Keratinocyte (primary cell): ENCODE measurements at regions not wholly inside any gene's neighbourhood (a gene's known extent, or its start where the extent isn't known, plus 50 kb on each side); places are given as distances from the start of the nearest gene placed in this dataset.

Source experiments
- CTCF ChIP-seq, 3 experiments: IDR thresholded peaks in 1 of 3; conservative IDR thresholded peaks in 1 of 3; optimal IDR thresholded peaks in 1 of 3; 2 replicates in 2 of 3; 3 replicates in 1 of 3; pipeline versions ENCODE3 to v1.5.1; 2011; ENCODE audit warnings: low read length in 3 of 3, mild to moderate bottlenecking in 3 of 3, moderate library complexity in 2 of 3, control low read depth in 1 of 3, inconsistent platforms in 1 of 3; ENCODE audit not compliant: insufficient read depth in 2 of 3; ENCODE audit errors: extremely low read depth in 1 of 3
- EZH2 ChIP-seq: IDR thresholded peaks from one replicate; pipeline ENCODE4 v1.6.1; 2012; ENCODE audit warnings: inconsistent platforms, mild to moderate bottlenecking, low read length, moderate library complexity

- no peak for TF ChIP-seq EZH2
- no peak for TF ChIP-seq CTCF (optimal IDR thresholded peaks at IDR 0.05 in 1 of 3, IDR thresholded peaks at IDR 0.05 in 1 of 3, conservative IDR thresholded peaks at IDR 0.05 in 1 of 3; ENCODE audit: extremely low read depth in 1 of 3, insufficient read depth in 2 of 3, low read length in 3 of 3)
These were observed 65.9 kb upstream of the A1CF start for GRCh38 chr10:50951365-50951764.
